Right lobe of liver (tissue), 4 donors: ENCODE measurements at regions not wholly inside any gene's neighbourhood (a gene's known extent, or its start where the extent isn't known, plus 50 kb on each side); places are given as distances from the start of the nearest gene placed in this dataset.

Experiments used
- POLR2A ChIP-seq: fragments of 450-650 bp; IDR thresholded peaks from one replicate; pipeline ENCODE4 v1.6.1; 2017; ENCODE audit warnings: antibody characterized with exemption, mild to moderate bottlenecking
- TF ChIP-seq, protein P1 (sequence below), 4 donors: fragments of 200-600 bp in 3 of 4; fragments of 450-650 bp in 1 of 4; IDR thresholded peaks; one replicate each; pipeline versions ENCODE4 v1.5.1 to v1.8.0; 2016 to 2022; ENCODE audit warnings: antibody characterized with exemption in 4 of 4, mild to moderate bottlenecking in 2 of 4
- donor health status: DM: no; HTN: no; CAD: no.
- donor health status: DM: no; HTN: no; CAD: no.
- donor health status: DM: no; HTN: yes; CAD: no.

DNA sequence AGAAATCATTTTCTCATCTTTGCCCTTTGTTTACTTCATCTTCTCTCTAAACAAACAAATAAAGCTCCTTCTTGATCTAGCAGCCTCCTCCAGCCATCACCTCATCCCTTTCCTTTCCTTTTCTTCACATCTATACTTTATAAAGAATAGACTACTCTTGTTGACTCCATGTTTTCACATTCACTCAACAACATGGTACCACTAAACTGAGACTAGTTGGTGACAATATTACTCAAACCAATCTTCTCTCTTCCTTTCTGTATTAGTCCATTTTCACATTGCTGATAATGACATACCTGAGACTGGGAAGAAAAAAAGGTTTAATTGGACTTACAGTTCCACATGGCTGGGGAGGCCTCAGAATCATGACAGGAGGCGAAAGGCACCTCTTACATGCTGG is 324.7 kb downstream of the SOX2 start:
- TF ChIP-seq, protein P1, sequence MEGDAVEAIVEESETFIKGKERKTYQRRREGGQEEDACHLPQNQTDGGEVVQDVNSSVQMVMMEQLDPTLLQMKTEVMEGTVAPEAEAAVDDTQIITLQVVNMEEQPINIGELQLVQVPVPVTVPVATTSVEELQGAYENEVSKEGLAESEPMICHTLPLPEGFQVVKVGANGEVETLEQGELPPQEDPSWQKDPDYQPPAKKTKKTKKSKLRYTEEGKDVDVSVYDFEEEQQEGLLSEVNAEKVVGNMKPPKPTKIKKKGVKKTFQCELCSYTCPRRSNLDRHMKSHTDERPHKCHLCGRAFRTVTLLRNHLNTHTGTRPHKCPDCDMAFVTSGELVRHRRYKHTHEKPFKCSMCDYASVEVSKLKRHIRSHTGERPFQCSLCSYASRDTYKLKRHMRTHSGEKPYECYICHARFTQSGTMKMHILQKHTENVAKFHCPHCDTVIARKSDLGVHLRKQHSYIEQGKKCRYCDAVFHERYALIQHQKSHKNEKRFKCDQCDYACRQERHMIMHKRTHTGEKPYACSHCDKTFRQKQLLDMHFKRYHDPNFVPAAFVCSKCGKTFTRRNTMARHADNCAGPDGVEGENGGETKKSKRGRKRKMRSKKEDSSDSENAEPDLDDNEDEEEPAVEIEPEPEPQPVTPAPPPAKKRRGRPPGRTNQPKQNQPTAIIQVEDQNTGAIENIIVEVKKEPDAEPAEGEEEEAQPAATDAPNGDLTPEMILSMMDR (IDR thresholded peaks at IDR 0.05) = no peak
- no peak for TF ChIP-seq POLR2A
